GM12874 (cell line): ENCODE measurements at regions not wholly inside any gene's neighbourhood (a gene's known extent, or its start where the extent isn't known, plus 50 kb on each side); places are given as distances from the start of the nearest gene placed in this dataset.

ENCODE experiments used
- TF ChIP-seq, protein P1 (sequence below): IDR thresholded peaks from 2 replicates; pipeline ENCODE4 v1.5.1; 2011; ENCODE audit warnings: low read depth, mild to moderate bottlenecking, control low read depth, low read length, moderate library complexity; ENCODE audit not compliant: insufficient read depth

DNA sequence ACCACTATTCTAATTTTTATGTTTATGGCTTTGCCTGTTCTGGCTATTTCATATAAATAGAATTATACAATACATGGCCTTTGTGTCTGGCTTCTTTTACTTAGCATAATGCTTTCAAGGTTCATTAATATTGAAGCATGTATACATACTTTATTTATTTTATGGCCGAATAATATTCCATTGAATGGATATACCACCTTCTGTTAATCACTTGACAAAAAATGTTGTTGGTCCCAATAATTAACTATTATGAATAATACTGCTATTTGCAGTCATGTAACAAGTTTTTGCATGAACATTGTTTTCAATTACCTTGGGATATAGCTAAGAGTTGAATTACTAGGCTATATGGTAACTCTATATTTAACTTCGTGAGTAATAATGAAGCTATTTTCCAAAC lies 767.5 kb downstream of the INHBA start:
- TF ChIP-seq, protein P1, sequence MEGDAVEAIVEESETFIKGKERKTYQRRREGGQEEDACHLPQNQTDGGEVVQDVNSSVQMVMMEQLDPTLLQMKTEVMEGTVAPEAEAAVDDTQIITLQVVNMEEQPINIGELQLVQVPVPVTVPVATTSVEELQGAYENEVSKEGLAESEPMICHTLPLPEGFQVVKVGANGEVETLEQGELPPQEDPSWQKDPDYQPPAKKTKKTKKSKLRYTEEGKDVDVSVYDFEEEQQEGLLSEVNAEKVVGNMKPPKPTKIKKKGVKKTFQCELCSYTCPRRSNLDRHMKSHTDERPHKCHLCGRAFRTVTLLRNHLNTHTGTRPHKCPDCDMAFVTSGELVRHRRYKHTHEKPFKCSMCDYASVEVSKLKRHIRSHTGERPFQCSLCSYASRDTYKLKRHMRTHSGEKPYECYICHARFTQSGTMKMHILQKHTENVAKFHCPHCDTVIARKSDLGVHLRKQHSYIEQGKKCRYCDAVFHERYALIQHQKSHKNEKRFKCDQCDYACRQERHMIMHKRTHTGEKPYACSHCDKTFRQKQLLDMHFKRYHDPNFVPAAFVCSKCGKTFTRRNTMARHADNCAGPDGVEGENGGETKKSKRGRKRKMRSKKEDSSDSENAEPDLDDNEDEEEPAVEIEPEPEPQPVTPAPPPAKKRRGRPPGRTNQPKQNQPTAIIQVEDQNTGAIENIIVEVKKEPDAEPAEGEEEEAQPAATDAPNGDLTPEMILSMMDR = no peak

DNA sequence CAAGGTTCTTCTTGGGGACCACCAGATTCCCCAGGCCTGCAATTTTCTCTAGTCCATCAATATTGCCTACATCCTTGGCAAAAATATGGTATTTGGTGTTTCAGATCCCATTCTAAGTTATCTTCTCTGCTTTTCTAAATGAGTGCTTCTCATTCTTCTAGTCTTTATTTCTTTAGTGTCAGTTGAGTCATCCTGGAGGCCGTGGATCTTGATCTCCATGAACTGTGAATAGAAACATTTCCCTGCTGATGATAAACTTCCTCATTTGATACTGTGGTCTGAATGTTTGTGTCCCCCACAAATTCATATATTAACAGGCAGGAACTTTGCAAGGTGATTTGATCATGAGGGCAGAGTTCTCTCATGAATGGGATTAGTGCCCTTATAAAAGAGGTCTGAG lies 779.3 kb downstream of the INHBA start:
- TF ChIP-seq, protein P1 = no peak

DNA sequence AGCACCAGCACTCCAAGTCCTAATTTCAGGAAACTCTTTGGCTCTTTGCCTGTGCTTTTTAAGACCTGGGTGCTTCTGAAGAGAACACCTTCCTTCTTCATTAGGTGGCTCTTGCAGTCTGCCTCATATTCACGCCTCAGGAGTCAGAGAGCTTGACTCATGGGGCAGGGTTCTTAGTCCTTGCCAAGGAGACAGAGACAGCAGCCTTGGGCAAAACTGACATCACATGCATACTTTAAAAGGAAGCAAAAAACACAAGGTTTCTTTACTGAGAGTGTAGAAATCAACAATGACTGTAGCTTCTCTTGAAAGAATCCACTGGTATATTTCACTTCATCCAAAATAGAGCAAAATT lies 780.6 kb downstream of the INHBA start:
- TF ChIP-seq, protein P1 = no peak

DNA sequence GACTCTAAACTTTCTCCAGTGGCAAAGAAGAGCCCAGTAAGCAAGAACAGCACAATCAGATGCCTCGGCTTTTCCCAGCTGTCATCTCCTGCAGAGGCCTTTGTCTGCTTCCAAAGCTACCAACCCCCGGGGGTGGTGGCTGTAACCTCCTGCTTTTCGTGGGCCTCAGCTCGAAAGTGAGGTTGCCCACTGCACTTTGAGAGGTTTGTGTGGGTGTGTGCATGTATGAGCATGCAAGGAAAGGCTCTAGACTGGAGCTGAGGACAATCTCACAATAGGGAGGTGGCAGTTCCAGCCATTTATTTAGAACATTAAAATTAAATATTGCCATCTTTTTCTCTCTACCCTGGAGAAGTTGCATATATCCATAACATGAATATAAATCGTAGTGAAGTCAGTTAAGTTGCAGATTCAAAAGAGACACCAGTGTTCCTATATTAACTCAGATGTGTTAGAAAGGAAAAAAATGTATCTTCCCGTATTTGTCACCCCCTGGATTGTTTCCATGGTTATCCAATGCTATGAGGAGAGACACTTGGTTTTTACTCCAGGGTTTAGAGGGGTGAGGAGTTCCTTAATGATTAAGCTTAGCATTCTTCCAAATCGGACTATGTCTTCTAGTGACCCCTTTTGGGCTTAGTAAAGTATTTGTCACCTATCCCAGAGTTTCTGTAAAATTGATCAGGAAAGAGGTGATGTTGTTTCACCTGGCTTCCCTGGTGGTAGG lies 781.1 kb downstream of the INHBA start:
- TF ChIP-seq, protein P1 = no peak

DNA sequence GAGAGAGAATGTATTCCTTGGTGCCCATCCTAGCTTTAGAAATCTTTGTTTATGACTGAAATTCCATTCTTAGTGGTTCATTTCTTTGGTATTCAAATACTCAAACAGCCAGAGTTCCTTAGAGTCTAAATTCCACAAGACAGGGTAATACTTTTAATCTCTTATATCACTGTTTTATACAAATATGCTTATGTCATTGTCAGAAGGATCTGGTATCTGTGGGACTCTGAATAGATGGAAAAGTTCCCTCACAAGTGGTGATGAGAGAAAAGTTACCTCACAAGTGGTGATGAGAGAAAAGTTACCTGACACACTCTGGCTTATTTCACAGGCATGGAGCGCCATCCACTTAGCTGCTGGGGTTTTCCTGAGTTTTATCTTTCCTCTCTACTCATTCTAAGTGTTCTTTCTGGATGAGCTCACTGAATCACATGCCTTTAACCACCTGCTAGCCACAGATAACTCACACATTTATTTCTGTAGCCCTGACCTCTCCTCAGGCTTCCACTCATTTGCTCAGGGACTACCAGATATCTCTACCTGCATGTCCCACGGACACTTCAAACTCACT lies 784.0 kb downstream of the SUGCT start:
- TF ChIP-seq, protein P1 = no peak

DNA sequence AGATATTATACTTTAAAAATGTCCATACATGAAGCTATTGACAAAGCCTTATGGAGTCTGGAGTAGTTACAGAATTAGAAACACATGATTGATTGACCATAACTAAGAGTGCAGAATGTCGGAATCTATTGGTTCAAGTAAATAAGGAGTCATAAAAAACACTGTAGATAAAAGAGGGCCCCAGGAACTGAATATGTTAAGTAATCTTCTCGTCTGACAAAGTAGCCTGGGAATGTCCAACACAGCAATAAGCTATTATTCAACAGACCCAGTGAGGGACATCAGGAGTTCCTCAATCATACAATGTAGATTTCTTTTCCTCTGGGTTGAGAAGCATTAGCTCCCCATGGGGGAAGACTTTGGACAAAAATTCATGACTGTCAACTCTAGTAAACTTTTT lies 782.0 kb downstream of the SUGCT start:
- TF ChIP-seq, protein P1 = no peak

DNA sequence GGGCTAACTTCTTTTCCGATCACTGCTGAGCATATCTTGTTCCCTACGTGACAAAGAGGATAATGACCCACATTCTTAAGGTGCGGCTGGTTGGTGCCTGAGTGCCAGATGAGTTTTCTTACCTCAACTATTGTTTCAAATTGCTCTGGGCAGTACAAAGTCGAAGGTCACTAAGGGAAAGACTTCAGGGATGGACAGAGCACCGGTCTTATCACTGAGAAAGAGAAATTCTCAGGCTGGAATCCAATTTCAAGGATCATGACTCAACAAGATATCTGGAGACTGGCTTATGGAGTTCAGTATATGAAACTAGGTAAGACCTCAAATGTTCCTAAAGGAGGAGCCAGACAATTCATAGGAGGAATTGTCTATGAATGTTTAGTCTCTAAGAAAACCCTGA lies 780.3 kb downstream of the SUGCT start:
- TF ChIP-seq, protein P1 = no peak
